Spleen (tissue), 7 donors: ENCODE measurements at regions not wholly inside any gene's neighbourhood (a gene's known extent, or its start where the extent isn't known, plus 50 kb on each side); places are given as distances from the start of the nearest gene placed in this dataset.
"Not testable (repeated sequence)": the region's sequence is repeated elsewhere in the genome, so short reads cannot be mapped to it uniquely, and the experiment has no call there.

Source experiments
- POLR2AphosphoS5 ChIP-seq, 3 donors: sonication (generic); formaldehyde crosslinking; IDR thresholded peaks; one replicate each; pipeline ENCODE4 v1.5.1; 2017; ENCODE audit warnings: antibody characterized with exemption in 3 of 3
- TF ChIP-seq, protein P1 (sequence below), 11 experiments: fragments of 200-600 bp in 7 of 11; fragments of 450-650 bp in 4 of 11; sonication (generic) in 4 of 11; IDR thresholded peaks in 8 of 11; conservative IDR thresholded peaks in 3 of 11; 1 replicate in 7 of 11; 2 replicates in 4 of 11; pipeline versions ENCODE4 v1.4.0 to v1.8.0; 2016 to 2021; ENCODE audit warnings: antibody characterized with exemption in 11 of 11, inconsistent platforms in 4 of 11, mild to moderate bottlenecking in 1 of 11
- donor health status: DM: no; HTN: no; CAD: no; lungs with moderate emphysema.
- donor health status: DM: no; HTN: no; CAD: no.
- donor health status: DM: no; HTN: no; CAD: no.

- TF ChIP-seq, protein P1, sequence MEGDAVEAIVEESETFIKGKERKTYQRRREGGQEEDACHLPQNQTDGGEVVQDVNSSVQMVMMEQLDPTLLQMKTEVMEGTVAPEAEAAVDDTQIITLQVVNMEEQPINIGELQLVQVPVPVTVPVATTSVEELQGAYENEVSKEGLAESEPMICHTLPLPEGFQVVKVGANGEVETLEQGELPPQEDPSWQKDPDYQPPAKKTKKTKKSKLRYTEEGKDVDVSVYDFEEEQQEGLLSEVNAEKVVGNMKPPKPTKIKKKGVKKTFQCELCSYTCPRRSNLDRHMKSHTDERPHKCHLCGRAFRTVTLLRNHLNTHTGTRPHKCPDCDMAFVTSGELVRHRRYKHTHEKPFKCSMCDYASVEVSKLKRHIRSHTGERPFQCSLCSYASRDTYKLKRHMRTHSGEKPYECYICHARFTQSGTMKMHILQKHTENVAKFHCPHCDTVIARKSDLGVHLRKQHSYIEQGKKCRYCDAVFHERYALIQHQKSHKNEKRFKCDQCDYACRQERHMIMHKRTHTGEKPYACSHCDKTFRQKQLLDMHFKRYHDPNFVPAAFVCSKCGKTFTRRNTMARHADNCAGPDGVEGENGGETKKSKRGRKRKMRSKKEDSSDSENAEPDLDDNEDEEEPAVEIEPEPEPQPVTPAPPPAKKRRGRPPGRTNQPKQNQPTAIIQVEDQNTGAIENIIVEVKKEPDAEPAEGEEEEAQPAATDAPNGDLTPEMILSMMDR (IDR thresholded peaks at IDR 0.05 in 8 of 11, conservative IDR thresholded peaks at IDR 0.05 in 3 of 11) = not testable (repeated sequence)
- not testable (repeated sequence) for TF ChIP-seq POLR2AphosphoS5 (IDR thresholded peaks at IDR 0.05)
Observed at GRCh38 chr17:36695710-36696109, 94.3 kb downstream of the MRM1 start.
